LoVo (cell line): ENCODE measurements at regions not wholly inside any gene's neighbourhood (a gene's known extent, or its start where the extent isn't known, plus 50 kb on each side); places are given as distances from the start of the nearest gene placed in this dataset.
"Not testable (repeated sequence)": the region's sequence is repeated elsewhere in the genome, so short reads cannot be mapped to it uniquely, and the experiment has no call there.

Experiments used
- DNase-seq: peaks from one replicate; pipeline ENCODE4 v3.0.0-alpha.2; 2016; ENCODE audit warnings: low spot score

DNA sequence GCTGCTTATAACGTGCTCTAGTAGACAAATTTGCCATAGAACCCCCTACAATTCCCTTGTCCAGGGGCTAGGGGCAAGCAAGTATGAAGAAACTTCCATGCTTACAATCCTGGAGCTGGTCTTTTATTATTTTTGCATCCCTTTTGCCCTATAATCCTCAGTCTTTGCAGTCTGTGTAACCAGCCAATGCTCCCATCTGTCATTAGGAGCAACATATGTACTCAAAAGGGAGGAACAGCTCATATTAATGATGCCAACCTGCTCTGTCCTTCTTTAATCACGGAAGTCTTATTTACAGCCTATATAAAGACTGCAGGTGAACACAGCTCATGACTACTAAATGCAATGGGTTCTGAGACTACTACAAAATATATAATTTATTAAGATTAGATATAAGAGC, 263.3 kb downstream of the ZIC1 start:
- no peak for DNase-seq

DNA sequence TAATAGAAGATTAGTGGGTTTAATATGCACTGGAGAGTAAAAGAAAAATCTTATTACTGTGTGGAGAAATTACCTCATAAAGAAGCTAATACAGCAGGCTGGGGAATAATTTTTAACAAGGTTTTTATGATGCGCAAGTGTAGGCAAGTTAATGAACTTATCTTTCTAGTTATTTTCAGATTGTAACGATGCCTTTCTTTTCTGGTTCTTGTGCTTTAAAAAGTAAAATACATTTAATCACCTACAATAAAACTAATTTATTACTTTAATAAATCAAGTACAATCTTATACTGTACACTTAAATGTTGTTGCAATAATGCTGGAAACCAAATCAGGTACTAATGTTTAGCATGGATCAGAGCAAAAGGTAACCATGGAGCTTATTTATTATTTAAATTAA, 266.6 kb downstream of the ZIC1 start:
- DNase-seq, result no peak

DNA sequence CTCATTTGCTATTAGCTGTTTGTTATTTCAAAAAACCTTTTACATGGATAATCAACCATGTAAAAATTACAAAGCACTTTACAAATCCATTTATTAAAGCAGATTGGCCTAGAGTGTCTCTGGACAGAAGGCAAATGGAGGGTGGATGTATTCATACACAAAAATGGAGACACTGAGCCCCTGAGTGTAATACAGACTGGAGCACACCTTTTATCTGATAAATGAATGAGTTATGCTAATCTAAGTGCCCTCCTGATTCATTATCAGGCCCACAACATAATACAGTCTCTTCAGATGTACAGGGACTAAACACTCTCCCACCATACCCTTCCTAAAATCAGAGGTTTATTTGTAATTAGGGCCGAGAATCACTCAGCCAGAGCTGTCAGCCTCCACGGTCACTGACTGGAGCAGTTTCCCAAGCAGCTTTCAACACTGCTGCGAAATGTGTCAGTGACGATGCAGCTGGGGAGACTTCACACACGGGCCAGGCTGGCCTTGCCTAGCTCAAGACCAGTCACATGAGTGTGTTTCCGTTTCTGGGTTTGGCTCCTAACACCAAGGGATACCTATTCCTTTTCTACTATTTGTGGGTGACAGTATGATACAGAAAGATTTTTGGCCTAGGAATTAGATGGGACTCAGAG, 271.8 kb downstream of the ZIC1 start:
- DNase-seq, result no peak

DNA sequence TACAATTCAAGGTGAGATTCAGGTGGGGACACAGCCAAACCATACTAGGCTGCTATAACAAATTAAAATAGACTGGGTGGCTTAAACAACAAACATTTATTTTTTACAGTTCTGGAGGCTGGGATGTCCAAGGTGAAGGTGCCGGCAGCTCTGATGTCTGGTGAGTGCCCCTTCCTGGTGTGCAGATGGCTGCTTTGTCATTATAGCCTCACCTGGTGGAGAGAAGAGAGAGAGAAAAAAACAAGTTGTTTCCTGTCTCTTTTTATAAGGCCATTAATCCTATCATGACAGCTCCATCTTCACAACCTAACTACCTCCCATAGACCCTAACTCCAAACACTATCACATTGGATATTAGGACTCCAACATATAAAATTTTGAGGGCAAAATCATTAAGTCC, 279.7 kb downstream of the ZIC1 start:
- DNase-seq, result no peak

DNA sequence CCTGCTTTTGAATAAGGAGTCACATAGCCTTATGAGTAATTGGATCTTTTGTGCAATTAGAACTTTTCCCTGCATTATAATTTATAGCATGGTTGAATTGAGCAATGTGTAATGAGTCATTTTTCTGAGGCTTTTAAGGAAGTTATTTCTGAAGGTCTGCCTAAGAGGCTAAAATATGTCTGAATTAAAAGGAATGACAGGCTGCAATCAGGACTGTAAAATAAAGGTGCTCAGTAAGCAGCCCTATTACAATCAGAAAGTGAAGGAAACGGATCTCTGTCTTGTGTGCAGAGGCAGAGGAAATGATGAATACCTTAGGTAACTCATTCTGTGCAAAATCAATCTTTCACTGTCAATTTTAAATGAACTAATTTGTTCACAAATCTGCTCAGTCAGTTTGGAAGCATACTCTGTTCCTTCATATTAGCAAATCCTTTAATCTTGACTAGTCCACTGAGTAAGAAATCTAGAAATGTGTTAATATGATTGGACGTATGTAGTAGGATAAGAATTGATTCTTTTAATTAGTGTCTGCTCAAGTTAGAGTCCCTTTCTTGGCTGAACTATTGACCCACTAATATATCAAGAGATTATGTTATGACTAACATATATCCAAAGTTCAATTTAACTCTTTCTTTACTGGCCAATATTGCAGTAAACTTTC, 290.1 kb downstream of the ZIC1 start:
- no peak for DNase-seq

DNA sequence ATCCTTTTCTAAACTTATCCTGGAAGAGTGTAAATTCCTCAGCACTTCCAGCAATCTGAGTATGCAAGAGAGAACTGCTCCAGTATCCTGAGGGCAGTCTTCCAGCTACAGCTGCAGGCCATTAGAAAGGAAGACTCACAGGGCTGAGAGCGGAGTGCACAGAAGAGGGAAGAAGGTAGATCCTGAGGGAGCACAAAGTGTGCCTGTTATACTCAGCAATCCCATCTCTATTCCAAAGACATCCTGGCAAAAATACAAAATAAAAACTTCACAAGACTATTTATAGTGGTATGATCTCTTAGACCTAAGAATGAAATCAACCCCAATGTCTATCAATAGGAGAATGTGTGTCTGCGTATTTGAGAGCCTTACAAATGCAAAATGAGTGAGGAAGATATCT, 292.0 kb downstream of the ZIC1 start:
- DNase-seq, result no peak

DNA sequence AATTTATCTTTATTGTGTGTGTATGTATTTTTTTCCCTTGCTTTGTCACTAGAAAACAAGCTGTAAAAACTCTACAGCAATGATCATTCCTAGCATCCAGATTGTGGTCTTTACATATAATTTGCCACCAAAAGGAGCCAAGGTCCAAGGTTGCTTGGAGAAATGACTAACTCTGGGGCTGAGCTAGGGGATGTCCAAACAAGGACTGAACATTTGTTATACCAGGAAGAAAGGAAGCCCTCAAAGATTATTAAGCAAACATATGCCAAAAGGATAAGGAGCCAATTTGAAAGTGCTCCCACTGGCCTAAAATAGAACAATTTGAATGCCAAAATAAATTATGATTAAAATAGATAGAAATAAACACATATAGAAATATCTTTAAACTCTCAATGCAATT, 293.3 kb downstream of the ZIC1 start:
- DNase-seq, result no peak

DNA sequence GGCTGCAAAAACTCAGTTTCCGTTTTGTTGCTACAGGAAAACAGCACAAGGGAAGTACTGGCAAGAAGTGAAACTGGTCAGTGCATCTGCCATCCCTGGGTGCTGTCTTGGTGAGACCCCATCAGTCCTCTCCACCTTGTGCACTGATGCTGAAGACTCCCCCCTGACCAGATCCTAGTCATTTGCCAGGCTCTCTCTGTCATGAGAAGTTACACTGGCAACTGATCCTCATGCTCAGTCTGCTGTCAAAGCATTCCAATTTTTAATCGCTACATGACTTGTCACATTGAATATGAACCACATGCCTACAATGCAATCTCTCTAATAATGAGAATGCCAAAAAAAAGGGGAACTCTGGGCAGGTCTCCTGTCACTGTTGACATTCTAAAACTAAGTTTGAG, 296.5 kb downstream of the ZIC1 start:
- no peak for DNase-seq

DNA sequence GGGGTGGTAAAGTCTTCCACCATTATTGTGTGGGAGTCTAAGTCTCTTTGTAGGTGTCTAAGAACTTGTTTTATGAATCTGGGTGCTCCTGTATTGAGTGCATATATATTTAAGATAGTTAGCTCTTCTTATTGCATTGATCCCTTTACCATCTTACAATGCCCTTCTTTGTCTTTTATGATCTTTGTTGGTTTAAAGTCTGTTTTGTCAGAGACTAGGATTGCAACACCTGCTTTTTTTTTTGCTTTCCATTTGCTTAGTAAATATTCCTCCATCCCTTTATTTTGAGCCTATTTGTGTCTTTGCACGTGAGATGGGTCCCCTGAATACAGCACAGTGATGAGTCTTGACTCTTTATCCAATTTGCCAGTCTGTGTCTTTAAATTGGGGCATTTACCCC, 301.6 kb downstream of the ZIC1 start:
- DNase-seq, result not testable (repeated sequence)

DNA sequence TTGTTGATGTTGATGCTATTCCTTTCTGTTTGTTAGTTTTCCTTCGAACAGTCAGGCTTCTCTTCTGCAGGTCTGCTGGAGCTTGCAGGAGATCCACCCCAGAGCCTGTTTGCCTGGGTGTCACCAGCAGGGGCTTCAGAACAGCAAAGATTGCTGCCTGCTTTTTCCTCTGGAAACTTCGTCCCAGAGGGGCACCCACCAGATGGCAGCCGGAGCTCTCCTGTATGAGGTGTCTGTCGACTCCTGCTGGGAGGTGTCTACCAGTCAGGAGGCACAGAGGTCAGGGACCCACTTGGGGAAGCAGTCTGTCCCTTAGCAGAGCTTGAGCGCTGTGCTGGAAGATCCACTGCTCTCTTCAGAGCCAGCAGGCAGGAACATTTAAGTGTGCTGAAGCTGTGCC, 303.2 kb downstream of the ZIC1 start:
- DNase-seq, result no peak

DNA sequence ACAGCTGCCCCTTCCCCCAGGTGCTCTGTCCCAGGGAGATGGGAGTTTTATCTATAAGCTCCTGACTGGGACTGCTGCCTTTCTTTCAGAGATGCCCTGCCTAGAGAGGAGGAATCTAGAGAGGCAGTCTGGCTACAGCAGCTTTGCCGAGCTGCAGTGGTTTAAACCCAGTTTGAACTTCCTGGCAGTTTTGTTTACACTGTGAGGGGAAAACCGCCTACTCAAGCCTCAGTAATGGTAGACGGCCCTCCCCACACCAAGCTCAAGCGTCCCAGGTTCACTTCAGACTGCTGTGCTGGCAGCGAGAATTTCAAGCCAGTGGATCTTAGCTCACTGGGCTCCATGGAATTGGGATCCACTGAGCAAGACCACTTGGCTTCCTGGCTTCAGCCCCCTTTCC, 303.6 kb downstream of the ZIC1 start:
- not testable (repeated sequence) for DNase-seq

DNA sequence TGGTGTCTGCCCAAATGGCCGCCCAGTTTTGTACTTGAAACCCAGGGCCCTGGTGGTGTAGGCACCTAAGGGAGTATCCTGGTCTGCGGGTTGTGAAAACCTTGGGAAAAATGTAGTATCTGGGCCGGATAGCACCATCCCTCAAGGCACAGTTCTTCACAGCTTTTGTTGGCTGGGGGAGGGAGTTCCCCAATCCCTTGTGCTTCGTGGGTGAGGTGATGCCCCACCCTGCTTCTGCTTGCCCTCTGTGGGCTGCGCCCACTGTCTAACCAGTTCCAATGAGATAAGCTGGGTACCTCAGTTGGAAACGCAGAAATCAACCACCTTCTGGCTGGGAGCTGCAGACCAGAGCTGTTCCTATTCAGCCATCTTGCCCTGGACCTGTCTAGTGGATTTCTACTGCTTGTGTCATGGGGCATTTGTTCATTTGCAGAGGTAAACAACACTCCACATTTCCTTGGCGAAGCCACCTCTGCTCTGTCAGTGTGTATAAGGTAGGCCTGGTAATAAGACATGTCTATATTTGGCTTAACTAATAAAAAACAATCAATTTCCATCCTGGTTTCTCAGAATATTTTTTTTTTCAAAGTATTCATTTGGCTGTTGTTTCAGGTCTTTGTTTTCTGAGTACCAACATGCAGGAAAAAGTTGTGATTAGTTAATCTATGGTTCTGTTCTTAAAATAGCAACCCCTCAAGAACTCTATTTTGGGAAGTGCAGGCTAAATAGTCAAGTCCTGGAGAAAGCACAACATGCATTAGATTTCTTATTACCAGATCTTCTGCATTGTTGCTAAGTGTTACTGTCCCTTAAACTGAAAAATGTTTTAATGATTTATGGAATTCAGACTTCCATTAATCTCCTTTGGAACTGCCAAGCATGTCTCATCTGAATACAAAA, 304.3 kb downstream of the ZIC1 start:
- DNase-seq, result no peak

DNA sequence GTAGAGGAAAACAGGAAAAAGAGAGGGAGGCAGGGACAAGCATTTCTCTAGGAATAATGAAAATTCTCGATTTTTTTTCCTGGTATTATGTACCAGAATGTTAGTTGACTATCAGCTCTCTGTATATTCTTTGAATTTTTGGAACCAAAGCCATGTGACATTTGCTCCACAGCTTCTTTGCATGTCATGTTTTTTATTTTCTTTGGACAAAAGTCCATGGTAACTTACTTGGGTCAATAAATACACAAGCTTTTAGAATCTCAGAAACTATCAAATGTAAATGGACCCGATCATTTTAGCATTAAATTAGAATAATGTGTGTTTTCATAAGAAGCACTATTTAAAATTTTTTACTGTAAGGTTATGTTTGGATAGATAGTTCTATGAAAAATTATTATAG, 320.5 kb downstream of the ZIC1 start:
- no peak for DNase-seq

DNA sequence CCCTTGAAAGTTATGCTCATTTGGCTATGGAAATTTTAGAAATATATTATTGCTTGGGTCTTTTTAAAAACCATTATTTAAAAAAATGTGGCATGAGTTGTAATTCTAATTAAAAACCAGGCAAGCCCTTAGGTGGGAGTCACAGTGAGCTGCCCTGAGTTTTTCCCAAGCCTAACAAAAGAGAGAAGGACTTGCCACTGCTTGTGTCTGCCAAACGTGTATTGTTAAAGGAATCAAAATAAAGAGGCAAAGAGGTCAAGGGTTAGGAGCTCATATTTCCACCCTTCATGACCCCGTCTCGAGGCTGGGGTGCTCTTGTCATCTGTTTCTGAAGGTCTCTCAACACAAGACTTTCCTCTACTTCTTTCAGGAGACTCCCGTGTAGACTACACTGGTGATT, 321.1 kb downstream of the ZIC1 start:
- DNase-seq, result no peak

DNA sequence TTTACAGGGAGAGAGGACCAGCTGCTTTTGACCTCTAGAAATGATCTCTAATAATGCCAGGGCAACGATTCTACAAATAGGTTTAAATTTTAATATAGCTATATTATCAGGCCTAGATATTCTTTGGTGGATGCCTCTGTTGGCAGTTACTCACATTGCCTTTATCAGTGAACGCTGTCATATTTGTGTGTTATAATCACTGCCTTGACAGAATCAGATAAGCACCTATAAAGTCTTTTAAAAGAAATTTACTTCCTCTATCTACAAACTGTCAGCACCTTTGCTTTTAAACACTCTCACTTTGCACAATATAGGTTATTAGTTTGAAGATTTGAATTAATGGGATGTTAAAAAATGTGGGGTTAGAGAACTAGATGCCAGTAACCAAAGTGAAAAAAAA, 324.1 kb downstream of the ZIC1 start:
- DNase-seq, result no peak

DNA sequence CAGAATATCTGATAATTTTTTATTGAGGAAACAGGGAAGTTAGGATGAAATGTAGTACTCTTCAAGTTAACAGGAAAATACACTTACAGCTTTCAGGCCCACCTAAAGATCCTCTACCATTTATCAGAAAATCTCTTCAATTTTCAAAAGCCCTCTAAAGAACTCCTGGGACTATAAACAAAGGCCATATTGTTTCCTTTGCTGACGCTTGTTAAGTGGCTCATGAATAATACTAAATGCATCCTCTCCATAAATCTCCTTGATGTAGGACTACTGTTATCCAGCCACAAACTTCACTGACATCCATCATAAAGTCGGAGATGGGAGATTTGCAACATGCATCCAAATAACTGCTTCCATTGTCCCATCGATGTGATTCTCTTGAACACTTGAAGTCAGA, 326.5 kb downstream of the ZIC1 start:
- no peak for DNase-seq

DNA sequence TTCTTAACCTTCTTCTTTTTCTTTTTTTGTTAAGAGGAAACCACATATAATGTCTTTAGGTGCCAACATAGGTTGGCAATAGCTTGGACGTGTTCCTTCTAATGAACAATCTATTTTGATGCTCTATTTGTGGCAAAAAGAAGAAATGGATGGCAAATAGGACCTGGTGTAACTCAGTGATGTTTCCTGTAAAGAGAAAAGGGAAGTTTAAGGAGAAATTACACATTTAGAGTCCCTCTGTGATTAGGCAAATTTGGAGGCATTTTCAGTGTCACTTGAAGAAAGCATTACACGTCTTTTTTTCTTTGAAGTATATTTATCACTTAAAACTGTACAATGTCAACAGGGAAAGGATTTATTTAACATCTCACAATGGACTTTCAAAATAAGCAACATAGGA, 327.1 kb downstream of the ZIC1 start:
- no peak for DNase-seq

DNA sequence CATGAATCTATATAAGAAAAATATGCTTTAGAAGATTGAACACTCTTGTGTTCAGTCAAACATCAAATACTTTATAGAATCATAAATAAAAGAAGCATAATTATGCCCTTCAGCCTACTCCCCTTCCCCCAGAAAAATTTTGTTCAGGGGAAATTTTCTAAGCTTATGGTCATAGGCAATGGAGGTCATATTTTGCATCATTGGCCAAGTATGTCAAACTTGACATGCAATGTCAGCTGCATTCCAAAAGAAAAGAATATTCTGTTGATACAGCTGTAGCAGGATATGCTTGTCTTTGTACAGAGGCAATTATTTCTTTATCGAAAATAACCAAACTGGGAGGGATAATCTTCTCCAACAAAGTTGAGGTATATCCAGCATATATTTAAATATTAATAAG, 328.2 kb downstream of the ZIC1 start:
- DNase-seq, result no peak

DNA sequence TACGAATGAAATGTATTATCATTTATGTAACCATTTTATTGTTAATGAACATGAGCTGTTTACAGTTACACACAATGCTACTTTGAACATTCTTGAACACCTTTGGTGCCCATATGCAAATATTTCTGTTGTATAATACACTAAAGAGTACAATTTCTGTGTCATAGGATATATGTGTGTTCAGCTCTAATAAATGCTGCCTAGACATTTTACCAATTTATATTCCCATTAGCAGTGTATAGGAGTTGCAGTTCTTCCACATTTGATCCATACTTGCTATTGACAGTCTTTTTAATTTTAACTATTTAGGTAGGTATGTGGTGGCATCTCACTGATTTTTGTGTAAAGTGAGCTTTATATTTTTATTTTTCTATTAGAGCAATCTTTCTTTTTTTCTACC, 331.8 kb downstream of the ZIC1 start:
- DNase-seq, result no peak

DNA sequence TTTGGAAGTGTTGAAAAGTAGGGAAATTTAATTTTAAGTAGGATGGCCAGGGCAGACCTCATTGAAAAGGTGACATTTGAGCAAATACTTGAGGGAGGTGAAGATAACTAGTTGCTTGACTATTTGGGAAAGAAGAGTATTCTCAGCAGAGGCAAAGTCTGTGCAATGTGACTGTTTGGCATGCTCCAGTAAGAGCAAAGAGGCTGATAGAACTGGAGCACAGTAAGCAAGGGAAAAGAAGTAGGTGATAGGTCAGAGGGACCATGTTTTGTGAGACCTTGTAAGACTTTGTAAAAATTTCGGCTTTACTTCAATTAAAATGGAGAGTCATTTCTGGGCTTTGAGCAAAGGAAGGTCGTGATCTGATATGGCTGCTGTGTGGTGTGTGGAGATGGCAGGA, 335.8 kb downstream of the ZIC1 start:
- DNase-seq, result no peak

DNA sequence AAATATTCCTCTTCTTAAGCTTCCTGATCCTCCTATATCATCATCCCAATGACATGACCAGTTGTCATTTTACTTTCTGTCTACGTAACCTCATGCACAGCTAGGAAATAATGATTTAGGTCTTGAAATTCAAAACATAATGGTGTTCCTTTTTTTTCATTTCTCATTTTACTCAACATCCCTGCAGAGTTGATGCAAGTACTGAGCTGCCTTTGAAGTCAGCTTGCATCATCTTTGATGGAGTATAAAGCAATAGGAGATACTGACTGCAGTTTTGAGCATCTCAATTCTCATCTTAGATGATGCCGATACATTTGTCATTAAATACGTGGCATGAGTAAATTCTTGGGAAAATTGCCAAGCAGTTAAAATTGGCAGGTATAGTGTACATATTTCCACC, 346.1 kb downstream of the ZIC1 start:
- DNase-seq, result no peak

DNA sequence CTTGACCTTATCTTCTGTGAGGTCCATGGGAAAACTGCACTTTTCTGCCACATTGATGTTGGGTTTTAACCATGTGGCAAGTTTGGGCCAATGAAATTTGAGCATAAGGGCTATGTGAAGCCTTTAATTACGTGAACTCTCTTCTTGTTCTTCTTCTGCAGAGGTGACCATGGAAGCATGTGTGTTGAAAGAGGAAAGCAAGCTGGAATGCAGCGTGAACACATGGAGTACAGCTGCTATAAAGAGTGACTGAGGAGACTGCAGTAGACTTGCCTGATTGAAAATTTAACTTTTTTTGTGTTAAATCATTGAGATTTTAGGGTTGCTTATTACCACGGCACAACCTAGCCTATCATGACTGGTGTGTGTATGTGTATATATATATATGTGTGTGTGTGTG, 347.3 kb downstream of the ZIC1 start:
- no peak for DNase-seq

DNA sequence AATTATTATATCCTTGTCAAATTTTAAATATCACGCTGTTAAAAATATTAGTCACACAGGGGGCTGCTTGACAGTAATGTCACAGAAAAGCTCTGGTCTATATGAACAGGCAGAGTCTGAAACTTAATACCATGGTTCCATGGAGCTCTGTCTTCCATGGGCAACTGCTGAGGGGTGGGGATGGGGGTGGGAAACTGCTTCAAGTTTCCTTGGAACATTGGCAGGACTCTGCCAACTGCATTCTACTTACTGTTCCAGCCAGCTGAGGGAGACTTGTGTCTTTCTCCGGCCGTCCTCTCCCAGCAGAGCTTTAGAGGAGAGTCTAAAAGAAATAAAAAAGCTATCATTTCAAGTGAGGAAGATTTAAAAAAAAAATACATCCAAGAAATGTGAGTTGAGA, 348.7 kb downstream of the ZIC1 start:
- no peak for DNase-seq
